ENCODE measurements at regions not wholly inside any gene's neighbourhood (a gene's known extent, or its start where the extent isn't known, plus 50 kb on each side); places are given as distances from the start of the nearest gene placed in this dataset.

GRCh38 chr11:15801126-15801525, 555.2 kb downstream of the SOX6 start:
- Histone ChIP-seq H3K79me2 (replicated peaks; ENCODE audit: insufficient read depth) (no peaks in the 10 kb centered on the region), H3K36me3 (ENCODE audit: insufficient read depth) (no peaks in the 10 kb centered on the region), H3K27me3 (ENCODE audit: insufficient read depth) (no peaks in the 10 kb centered on the region), H3F3A (replicated peaks; ENCODE audit: low read depth) (no peaks in the 10 kb centered on the region), H4K20me1 (replicated peaks; ENCODE audit: insufficient read depth) (no peaks in the 10 kb centered on the region), H3K27ac (ENCODE audit: low read depth) (no peak overlapping the region), H3K9me2 (ENCODE audit: insufficient read depth) (no peaks in the 10 kb centered on the region), H3K4me2 (no peak overlapping the region), H3K4me3 (no peak overlapping the region), H3K4me1 (ENCODE audit: insufficient read depth) (no peaks in the 10 kb centered on the region), H2AFZ (no peak overlapping the region)
- DNase-seq (ENCODE audit: low spot score) (no peak), ATAC-seq (no peak)
- no peak for TF ChIP-seq EZH2phosphoT487 (IDR thresholded peaks at IDR 0.05; ENCODE audit: unreplicated experiment)
- no peak for TF ChIP-seq ZNF462 (CRISPR knock-in tag; IDR thresholded peaks at IDR 0.05)
- no peak for TF ChIP-seq ZNF331 (CRISPR knock-in tag; IDR thresholded peaks at IDR 0.05; ENCODE audit: low read depth)
- no peak for TF ChIP-seq ETS1 (IDR thresholded peaks at IDR 0.05)
- no peaks in the 10 kb centered on the region; the same call in 2 of the 3 replicates for H3K4me1 Mint-ChIP-seq
- no peaks in the 10 kb centered on the region for H3K9me3 Mint-ChIP-seq
- no peak overlapping the region for H3K4me3 Mint-ChIP-seq
- no peaks in the 10 kb centered on the region for H3K27me3 Mint-ChIP-seq (ENCODE audit: insufficient read depth, low read depth, poor library complexity)
- H3K36me3 Mint-ChIP-seq (ENCODE audit: low read depth), result no peaks in the 10 kb centered on the region
- no peak overlapping the region for H3K27ac Mint-ChIP-seq

GRCh38 chr11:15801616-15802015, 554.7 kb downstream of the SOX6 start:
- H3K36me3 ChIP-seq (ENCODE audit: insufficient read depth), result no peaks in the 10 kb centered on the region
- Mint-ChIP-seq H3K27ac (no peak overlapping the region), H3K4me1 (no peaks in the 10 kb centered on the region; the same call in 2 of the 3 replicates), H3K36me3 (ENCODE audit: low read depth) (no peaks in the 10 kb centered on the region), H3K9me3 (no peaks in the 10 kb centered on the region), H3K4me3 (no peak overlapping the region), H3K27me3 (ENCODE audit: insufficient read depth, low read depth, poor library complexity) (no peaks in the 10 kb centered on the region)
- H3K4me3 ChIP-seq, result no peak overlapping the region
- no peaks in the 10 kb centered on the region for H3K4me1 ChIP-seq (ENCODE audit: insufficient read depth)
- no peaks in the 10 kb centered on the region for H3K9me2 ChIP-seq (ENCODE audit: insufficient read depth)
- no peak overlapping the region for H2AFZ ChIP-seq
- no peaks in the 10 kb centered on the region for H3K27me3 ChIP-seq (ENCODE audit: insufficient read depth)
- DNase-seq (ENCODE audit: low spot score) (no peak), ATAC-seq (no peak)
- no peaks in the 10 kb centered on the region for H3F3A ChIP-seq (replicated peaks; ENCODE audit: low read depth)
- H3K79me2 ChIP-seq (replicated peaks; ENCODE audit: insufficient read depth), result no peaks in the 10 kb centered on the region
- no peak overlapping the region for H3K4me2 ChIP-seq
- H4K20me1 ChIP-seq (replicated peaks; ENCODE audit: insufficient read depth), result no peaks in the 10 kb centered on the region
- H3K27ac ChIP-seq (ENCODE audit: low read depth), result no peak overlapping the region
- no peak for TF ChIP-seq CREB1 (CRISPR knock-in tag; IDR thresholded peaks at IDR 0.05; ENCODE audit: low read depth)
- no peak for TF ChIP-seq EZH2phosphoT487 (IDR thresholded peaks at IDR 0.05; ENCODE audit: unreplicated experiment)
- no peak for TF ChIP-seq ZNF114 (CRISPR knock-in tag; IDR thresholded peaks at IDR 0.05)
- no peak for TF ChIP-seq POLR2AphosphoS5 (IDR thresholded peaks at IDR 0.05; ENCODE audit: low read depth)
- no peak for TF ChIP-seq ETS1 (IDR thresholded peaks at IDR 0.05)
- TF ChIP-seq ZNF331 (CRISPR knock-in tag; IDR thresholded peaks at IDR 0.05; ENCODE audit: low read depth), result no peak
- TF ChIP-seq NANOG (IDR thresholded peaks at IDR 0.05; ENCODE audit: borderline replicate concordance), result no peak
- TF ChIP-seq STAT1 (IDR thresholded peaks at IDR 0.05; ENCODE audit: unreplicated experiment), result no peak
- no peak for TF ChIP-seq EZH2 (IDR thresholded peaks at IDR 0.05; ENCODE audit: low read depth, unreplicated experiment)
